GM19455 (cell line): ENCODE measurements at regions not wholly inside any gene's neighbourhood (a gene's known extent, or its start where the extent isn't known, plus 50 kb on each side); places are given as distances from the start of the nearest gene placed in this dataset.

Source experiments
- ATAC-seq: cut with Tn5 transposase; IDR thresholded peaks from one replicate; pipeline ENCODE4 v1.9.1; 2021; ENCODE audit not compliant: unreplicated experiment

- ATAC-seq = no peak
Observed at GRCh38 chr5:164359260-164360255, 854.1 kb downstream of the MAT2B start.

DNA sequence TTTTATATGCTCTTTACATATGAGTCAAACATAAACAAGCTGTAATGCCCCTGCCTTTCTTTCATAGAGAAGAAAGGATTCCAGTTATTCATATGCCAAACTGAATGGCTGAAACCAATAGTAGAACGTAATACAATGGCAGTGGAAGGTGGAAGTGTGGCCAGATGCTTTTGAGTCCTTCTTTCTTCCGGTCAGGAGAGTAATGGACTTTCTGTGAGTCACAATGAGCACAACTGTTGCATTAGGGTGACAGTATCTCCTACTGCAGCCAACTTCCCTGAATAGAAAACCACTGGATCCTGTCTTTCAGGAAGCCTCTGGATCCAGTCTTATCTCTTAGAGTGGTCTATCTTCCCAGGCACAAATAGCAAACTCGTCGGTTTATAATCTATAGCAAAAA, 855.2 kb downstream of the MAT2B start:
- no peak for ATAC-seq

- no peak for ATAC-seq
Observed at GRCh38 chr5:164361986-164362385, 856.6 kb downstream of the MAT2B start.

GRCh38 chr5:164362835-164363234, 857.4 kb downstream of the MAT2B start:
- ATAC-seq = no peak

- ATAC-seq = no peak
Observed at GRCh38 chr5:164364237-164365208, 859.1 kb downstream of the MAT2B start.

DNA sequence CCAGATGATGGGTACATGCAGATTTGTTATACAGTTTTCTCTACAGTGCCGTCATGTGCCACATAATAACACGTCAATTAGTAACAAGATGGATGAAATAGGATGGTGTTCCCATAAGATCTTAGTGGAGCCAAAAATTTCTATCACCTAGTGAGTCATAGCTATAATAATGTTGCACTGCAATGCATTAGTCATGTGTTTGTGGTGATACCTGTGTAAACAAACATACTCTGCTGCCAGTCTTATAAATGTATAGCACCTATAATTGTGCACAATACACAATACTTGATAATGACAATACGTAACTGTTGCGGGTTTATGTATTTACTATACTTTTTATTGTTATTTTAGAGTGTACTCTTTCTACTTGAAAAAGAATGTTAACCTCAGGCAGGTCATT, 865.4 kb downstream of the MAT2B start:
- no peak for ATAC-seq

DNA sequence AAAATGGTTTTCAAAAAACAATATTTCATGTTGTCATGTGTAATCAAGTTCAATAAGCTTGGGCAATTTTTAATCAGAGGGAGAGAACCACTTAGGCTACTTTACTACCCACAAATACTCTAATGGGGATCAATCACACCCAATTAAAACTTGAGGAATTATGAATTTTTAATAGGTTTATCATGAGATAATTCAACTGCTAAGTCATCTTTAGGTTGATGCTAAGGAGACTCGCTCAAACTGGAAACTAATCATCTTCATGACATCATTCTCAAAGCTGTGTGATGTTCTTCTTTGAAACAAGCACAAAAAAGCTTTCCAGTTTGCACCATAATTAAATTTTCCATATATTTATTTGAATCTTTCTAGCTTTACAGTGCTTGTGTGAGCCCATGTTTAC, 867.5 kb downstream of the MAT2B start:
- no peak for ATAC-seq

- ATAC-seq = no peak
Observed at GRCh38 chr5:164373876-164374275, 868.5 kb downstream of the MAT2B start.

DNA sequence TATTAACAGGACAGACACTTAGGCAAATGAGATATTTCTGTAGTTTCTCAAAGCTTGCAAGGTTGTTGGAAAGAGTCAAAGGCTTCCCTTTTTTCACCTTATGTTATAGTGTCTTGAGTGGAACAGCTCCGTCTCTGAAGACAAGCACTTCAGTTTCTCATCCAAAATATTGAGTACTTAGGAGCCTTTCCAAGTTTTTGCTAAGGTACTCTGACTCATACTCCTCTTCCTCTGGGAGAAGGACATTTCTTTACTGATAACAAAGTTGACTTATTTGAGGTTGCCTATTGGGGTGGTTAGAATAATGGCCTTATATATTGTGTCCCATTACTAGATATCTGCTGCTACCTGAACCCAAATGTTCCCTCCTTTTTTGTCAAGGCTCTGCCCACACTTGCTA, 869.6 kb downstream of the MAT2B start:
- no peak for ATAC-seq

GRCh38 chr5:164376843-164377242, 871.4 kb downstream of the MAT2B start:
- ATAC-seq = no peak

- ATAC-seq = no peak
Observed at GRCh38 chr5:164377746-164378145, 872.3 kb downstream of the MAT2B start.

DNA sequence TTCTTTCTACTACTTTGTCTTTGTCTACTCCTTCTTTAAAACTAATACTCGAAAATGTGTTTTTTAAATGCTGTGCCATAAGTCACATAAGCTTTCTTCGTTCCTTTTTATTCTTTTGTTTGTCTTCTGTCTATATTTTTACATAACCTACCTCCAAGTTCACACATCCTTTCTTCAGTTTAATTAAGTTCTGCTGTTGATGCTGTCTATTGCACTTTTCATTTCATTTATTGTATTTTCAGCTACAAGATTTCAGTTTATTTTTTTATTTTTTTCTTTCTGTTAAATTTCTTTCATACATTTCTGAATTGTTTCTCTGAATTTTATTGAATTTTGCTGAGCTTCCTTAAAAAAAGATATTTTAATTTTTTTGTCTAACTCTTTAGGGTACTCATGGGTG, 878.2 kb downstream of the MAT2B start:
- no peak for ATAC-seq

- no peak for ATAC-seq
Observed at GRCh38 chr5:164392531-164392930, 887.1 kb downstream of the MAT2B start.

DNA sequence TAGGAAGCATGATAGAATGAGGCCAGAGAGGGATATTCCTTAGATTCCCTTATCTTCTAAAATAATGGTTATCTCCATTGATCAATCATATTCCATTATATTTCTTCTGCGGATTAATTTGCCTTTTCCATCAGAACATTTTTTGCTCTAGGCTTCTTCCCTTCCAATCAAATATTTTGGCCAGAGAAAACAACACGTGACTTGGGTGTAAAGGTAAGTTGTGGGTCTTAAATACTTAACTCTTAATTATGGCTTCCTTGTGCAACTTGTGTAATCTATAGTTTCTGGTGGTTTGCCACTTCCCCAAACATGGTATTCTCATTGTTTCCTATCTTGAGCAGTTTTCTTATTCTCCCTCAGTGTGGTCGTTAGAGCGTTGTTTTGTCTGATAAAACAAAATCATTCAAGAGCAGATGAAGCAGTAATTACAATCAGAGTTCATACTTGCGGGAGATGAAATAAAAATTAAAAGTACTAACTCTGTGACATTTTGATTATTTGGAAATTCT, 889.3 kb downstream of the MAT2B start:
- ATAC-seq = no peak

DNA sequence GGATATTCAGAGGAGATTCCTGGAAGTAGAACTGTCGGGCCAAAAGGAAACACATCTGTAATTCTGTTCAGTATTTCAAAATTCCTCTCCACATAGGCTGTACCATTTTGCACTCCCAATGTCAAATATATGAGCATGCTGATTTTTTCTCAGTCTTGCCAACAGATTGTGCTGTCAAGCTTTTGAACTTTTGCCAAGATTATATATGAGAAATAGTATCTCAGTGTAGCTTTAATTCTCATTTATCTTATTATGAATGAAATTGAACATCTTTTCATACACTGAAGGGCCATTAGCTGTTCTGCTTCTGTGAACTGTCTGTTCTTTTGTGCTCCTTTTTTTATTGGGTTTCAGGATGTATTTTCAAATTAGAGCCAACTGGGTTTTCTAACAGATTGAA, 907.1 kb downstream of the MAT2B start:
- no peak for ATAC-seq

- ATAC-seq = no peak
Observed at GRCh38 chr5:164420161-164420560, 914.7 kb downstream of the MAT2B start.

- ATAC-seq = no peak
Observed at GRCh38 chr5:164422400-164422799, 917.0 kb downstream of the MAT2B start.

GRCh38 chr5:164431634-164432304, 926.4 kb downstream of the MAT2B start:
- ATAC-seq = no peak

- ATAC-seq = no peak
Observed at GRCh38 chr5:164433106-164433870, 927.9 kb downstream of the MAT2B start.

GRCh38 chr5:164435576-164435975, 930.2 kb downstream of the MAT2B start:
- ATAC-seq = no peak
